GM12864 (cell line): ENCODE measurements at regions not wholly inside any gene's neighbourhood (a gene's known extent, or its start where the extent isn't known, plus 50 kb on each side); places are given as distances from the start of the nearest gene placed in this dataset.

ENCODE experiments used
- DNase-seq: peaks from one replicate; pipeline ENCODE4 v3.0.0-alpha.2; 2011; ENCODE audit warnings: low read depth
- H3K4me3 ChIP-seq: 2 replicates; pipeline ENCODE4 v1.5.1; 2011; ENCODE audit warnings: mild to moderate bottlenecking, low read depth, low read length, control low read depth
- CTCF ChIP-seq: IDR thresholded peaks from 2 replicates; pipeline ENCODE4 v1.5.1; 2011; ENCODE audit warnings: low read depth, mild to moderate bottlenecking, moderate library complexity, low read length, control low read depth, inconsistent platforms; ENCODE audit errors: missing control alignments

- no peak for DNase-seq
- no peak overlapping the region for H3K4me3 ChIP-seq
- no peak for TF ChIP-seq CTCF
Observed at GRCh38 chr17:55652114-55652823, 70.4 kb downstream of the TMEM100 start.

DNA sequence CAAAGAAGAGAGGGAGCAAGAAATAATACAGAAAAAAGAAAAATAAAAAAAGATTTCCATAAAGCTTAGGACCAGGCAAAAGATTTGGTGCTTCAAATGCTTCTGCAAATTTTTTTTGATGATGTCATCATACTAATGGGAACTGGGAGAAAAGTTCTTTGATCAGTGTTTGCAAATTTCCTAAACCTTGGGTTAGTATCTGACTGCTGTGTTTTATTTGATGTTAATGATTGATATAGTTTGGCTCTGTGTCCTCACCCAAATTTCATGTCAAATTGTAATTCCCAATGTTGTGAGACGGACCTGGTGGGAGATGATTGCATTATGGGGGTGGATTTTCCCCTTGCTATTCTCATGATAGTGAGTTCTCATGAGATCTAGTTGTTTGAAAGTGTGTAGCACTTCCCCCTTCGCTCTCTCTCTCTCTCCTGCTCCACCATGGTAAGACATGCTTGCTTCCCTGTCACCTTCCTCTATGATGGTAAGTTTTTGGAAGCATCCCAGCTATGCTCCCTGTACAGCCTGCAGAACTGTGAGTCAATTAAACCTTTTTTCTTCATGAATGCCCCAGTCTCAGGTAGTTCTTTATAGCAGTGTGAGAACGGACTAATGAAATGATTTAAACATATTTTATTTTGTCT is 72.6 kb downstream of the TMEM100 start:
- H3K4me3 ChIP-seq: no peak overlapping the region
- no peak for TF ChIP-seq CTCF
- DNase-seq: no peak

- DNase-seq: no peak
- TF ChIP-seq CTCF: no peak
- no peak overlapping the region for H3K4me3 ChIP-seq
Observed at GRCh38 chr17:55648086-55648485, 74.6 kb downstream of the TMEM100 start.

- no peak overlapping the region for H3K4me3 ChIP-seq
- DNase-seq: no peak
- TF ChIP-seq CTCF: no peak
Observed at GRCh38 chr17:55645361-55645760, 77.3 kb downstream of the TMEM100 start.

DNA sequence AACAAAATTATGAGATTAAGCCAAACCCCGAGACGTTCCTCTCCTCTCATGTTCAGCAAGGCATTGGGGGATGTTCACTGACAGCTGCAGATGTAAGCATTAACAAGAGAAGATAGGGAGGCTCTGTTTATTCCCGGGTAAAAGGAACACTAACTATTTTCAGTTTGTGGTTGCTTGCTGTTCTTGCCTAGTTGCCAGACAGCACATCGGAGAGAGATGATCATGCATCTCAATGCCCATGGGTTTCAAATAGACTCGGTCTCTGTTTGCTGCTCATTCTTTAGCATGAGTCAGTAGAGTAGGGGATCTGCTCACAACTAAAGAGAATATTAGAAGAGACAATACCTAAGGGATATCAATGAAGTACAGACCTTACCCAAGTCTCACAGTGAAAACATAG is 78.3 kb downstream of the TMEM100 start:
- DNase-seq: no peak
- TF ChIP-seq CTCF: no peak
- no peak overlapping the region for H3K4me3 ChIP-seq

GRCh38 chr17:55642741-55643140 is 79.9 kb downstream of the TMEM100 start:
- DNase-seq: no peak
- no peak for TF ChIP-seq CTCF
- H3K4me3 ChIP-seq: no peak overlapping the region

DNA sequence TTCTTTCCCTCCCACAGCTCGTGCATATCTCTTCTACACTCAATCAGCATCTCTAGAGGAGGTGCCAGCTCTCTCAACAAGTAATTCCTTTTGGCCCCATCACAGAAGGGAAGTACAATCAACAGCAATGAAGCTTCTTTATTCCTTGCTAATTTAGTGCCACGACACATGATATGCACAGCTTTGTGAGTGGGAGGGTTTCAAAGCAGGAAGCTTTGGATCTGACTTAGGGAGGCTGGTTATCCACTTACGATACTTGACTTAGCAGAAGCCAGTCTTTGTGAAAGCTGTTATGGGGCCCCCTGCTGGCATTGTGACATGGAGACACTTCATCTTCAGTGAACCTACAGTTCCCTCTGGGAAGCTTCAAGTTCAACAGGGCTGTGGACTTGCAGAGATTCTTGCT is 81.0 kb downstream of the TMEM100 start:
- peak; percentile 78 for TF ChIP-seq CTCF
- H3K4me3 ChIP-seq: no peak overlapping the region
- no peak for DNase-seq
